ENCODE measurements at regions not wholly inside any gene's neighbourhood (a gene's known extent, or its start where the extent isn't known, plus 50 kb on each side); places are given as distances from the start of the nearest gene placed in this dataset.

GRCh38 chr9:7947577-7947976 is 148.0 kb upstream of the DMAC1 start:
- Histone ChIP-seq H3K27me3 (ENCODE audit: control insufficient read depth, insufficient read depth, low read length, poor library complexity, severe bottlenecking) (no peaks in the 10 kb centered on the region), H3K9me3 (ENCODE audit: control insufficient read depth, low read length) (no peaks in the 10 kb centered on the region), H3K4me1 (ENCODE audit: control insufficient read depth, insufficient read depth, low read length) (no peaks in the 10 kb centered on the region), H3K4me3 (ENCODE audit: low read length) (no peak overlapping the region), H3K27ac (ENCODE audit: low read depth, low read length) (no peak overlapping the region), H3K36me3 (ENCODE audit: control insufficient read depth, insufficient read depth, low read length) (no peaks in the 10 kb centered on the region), H3K9ac (ENCODE audit: extremely low read depth, low read length, poor library complexity, severe bottlenecking) (no peak overlapping the region)
- Mint-ChIP-seq H3K27ac (no peak overlapping the region), H3K27me3 (ENCODE audit: insufficient read depth) (no peaks in the 10 kb centered on the region), H3K4me1 (no peaks in the 10 kb centered on the region), H3K9me3 (no peaks in the 10 kb centered on the region), H3K4me3 (no peak overlapping the region), H3K36me3 (ENCODE audit: low read depth) (no peaks in the 10 kb centered on the region)
- DNase-seq = no peak
- no peak for TF ChIP-seq CTCF (conservative IDR thresholded peaks at IDR 0.05)
- 93% methylated on average over 1 of the region's 1 CpG; no CpG with 5 or more reads in 1 of the 2 experiments for WGBS, 2 experiments (ENCODE audit: insufficient coverage in 1 of 2, insufficient read length in 1 of 2)

GRCh38 chr9:7946458-7946857 is 146.9 kb upstream of the DMAC1 start:
- no peaks in the 10 kb centered on the region for H3K4me1 Mint-ChIP-seq
- H3K27ac Mint-ChIP-seq = no peak overlapping the region
- H3K27me3 Mint-ChIP-seq (ENCODE audit: insufficient read depth) = no peaks in the 10 kb centered on the region
- Histone ChIP-seq H3K9ac (ENCODE audit: extremely low read depth, low read length, poor library complexity, severe bottlenecking) (no peak overlapping the region), H3K27me3 (ENCODE audit: control insufficient read depth, insufficient read depth, low read length, poor library complexity, severe bottlenecking) (no peaks in the 10 kb centered on the region), H3K36me3 (ENCODE audit: control insufficient read depth, insufficient read depth, low read length) (no peaks in the 10 kb centered on the region), H3K27ac (ENCODE audit: low read depth, low read length) (no peak overlapping the region), H3K9me3 (ENCODE audit: control insufficient read depth, low read length) (no peaks in the 10 kb centered on the region), H3K4me1 (ENCODE audit: control insufficient read depth, insufficient read depth, low read length) (no peaks in the 10 kb centered on the region), H3K4me3 (ENCODE audit: low read length) (no peak overlapping the region)
- no peak for TF ChIP-seq CTCF (conservative IDR thresholded peaks at IDR 0.05)
- no peak overlapping the region for H3K4me3 Mint-ChIP-seq
- no peaks in the 10 kb centered on the region for H3K9me3 Mint-ChIP-seq
- DNase-seq = no peak
- H3K36me3 Mint-ChIP-seq (ENCODE audit: low read depth) = no peaks in the 10 kb centered on the region
- 94 to 97% methylated on average over 3 of the region's 3 CpGs for WGBS, 2 experiments (ENCODE audit: insufficient coverage in 1 of 2, insufficient read length in 1 of 2)

GRCh38 chr9:7944572-7944971 is 145.0 kb upstream of the DMAC1 start:
- 94% methylated on average over 2 of the region's 2 CpGs; no CpG with 5 or more reads in 1 of the 2 experiments for WGBS, 2 experiments (ENCODE audit: insufficient coverage in 1 of 2, insufficient read length in 1 of 2)
- H3K27ac ChIP-seq (ENCODE audit: low read depth, low read length) = no peak overlapping the region
- no peak overlapping the region for H3K4me3 ChIP-seq (ENCODE audit: low read length)
- no peaks in the 10 kb centered on the region for H3K4me1 ChIP-seq (ENCODE audit: control insufficient read depth, insufficient read depth, low read length)
- H3K9ac ChIP-seq (ENCODE audit: extremely low read depth, low read length, poor library complexity, severe bottlenecking) = no peak overlapping the region
- no peak overlapping the region for H3K4me3 Mint-ChIP-seq
- H3K36me3 Mint-ChIP-seq (ENCODE audit: low read depth) = no peaks in the 10 kb centered on the region
- H3K9me3 Mint-ChIP-seq = peaks cover 13% of the 10 kb centered on the region
- no peaks in the 10 kb centered on the region for H3K27me3 Mint-ChIP-seq (ENCODE audit: insufficient read depth)
- no peak for DNase-seq
- H3K27me3 ChIP-seq (ENCODE audit: control insufficient read depth, insufficient read depth, low read length, poor library complexity, severe bottlenecking) = no peaks in the 10 kb centered on the region
- peaks cover 11% of the 10 kb centered on the region for H3K9me3 ChIP-seq (ENCODE audit: control insufficient read depth, low read length)
- TF ChIP-seq CTCF (conservative IDR thresholded peaks at IDR 0.05) = no peak
- H3K4me1 Mint-ChIP-seq = no peaks in the 10 kb centered on the region
- H3K27ac Mint-ChIP-seq = no peak overlapping the region
- no peaks in the 10 kb centered on the region for H3K36me3 ChIP-seq (ENCODE audit: control insufficient read depth, insufficient read depth, low read length)
